ENCODE measurements at regions not wholly inside any gene's neighbourhood (a gene's known extent, or its start where the extent isn't known, plus 50 kb on each side); places are given as distances from the start of the nearest gene placed in this dataset.

DNA sequence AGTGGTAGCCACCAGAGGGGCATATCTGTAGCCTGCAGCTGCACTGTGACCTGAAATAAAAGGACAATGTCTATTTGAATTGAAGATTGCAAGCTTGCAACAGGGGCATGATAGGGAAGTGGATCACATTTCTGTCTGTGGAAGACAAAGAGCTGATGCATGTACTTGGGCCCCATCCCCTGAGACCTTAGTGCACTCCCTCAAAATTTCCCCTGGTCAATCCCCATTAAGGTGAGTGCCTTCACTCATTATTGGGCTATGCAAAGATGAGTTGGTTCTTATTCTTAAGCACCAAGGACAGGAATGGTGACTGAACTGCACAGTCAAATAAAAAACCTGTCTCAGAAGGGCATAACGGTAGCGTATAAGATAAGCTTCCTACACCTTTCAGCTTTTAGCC is 273.1 kb upstream of the ARSJ start:
- DNase-seq (ENCODE audit: low read depth in 1 of 2, low spot score in 2 of 2) (no peak), FAIRE-seq (no peak)
- Histone ChIP-seq H2BK15ac (ENCODE audit: low read length) (no peak overlapping the region), H2BK20ac (ENCODE audit: low read length) (no peak overlapping the region), H3K4me3 (ENCODE audit: extremely low read depth in 1 of 4, insufficient read depth in 2 of 4, low read depth in 3 of 4, low read length in 4 of 4) (no peak overlapping the region), H3K9ac (replicated peaks in 1 of 4; ENCODE audit: extremely low read depth in 1 of 4, low read depth in 3 of 4, low read length in 3 of 4) (no peak overlapping the region), H4K91ac (replicated peaks; ENCODE audit: insufficient read length, low read length) (no peak overlapping the region), H3K56ac (replicated peaks; ENCODE audit: insufficient read length, low read depth, low read length) (no peak overlapping the region), H2AFZ (ENCODE audit: low read length) (no peak overlapping the region), H3K4me2 (ENCODE audit: insufficient read depth in 1 of 2, low read depth in 2 of 2, low read length in 2 of 2) (no peak overlapping the region), H3K27me3 (replicated peaks in 1 of 4; ENCODE audit: control insufficient read depth in 3 of 4, extremely low read depth in 1 of 4, insufficient read depth in 3 of 4, low read length in 3 of 4) (no peaks in the 10 kb centered on the region), H3K4ac (replicated peaks; ENCODE audit: insufficient read length, low read depth, low read length) (no peak overlapping the region), H3K9me3 (ENCODE audit: insufficient read depth in 2 of 2, low read depth in 1 of 2, low read length in 1 of 2) (no peaks in the 10 kb centered on the region), H3K23ac (ENCODE audit: insufficient read length) (no peak overlapping the region), H3K79me2 (ENCODE audit: control insufficient read depth in 1 of 2, insufficient read depth in 2 of 2, low read length in 2 of 2) (no peaks in the 10 kb centered on the region), H3K18ac (ENCODE audit: extremely low read depth, low read length) (no peak overlapping the region), H4K20me1 (replicated peaks in 1 of 2; ENCODE audit: control insufficient read depth in 1 of 2, insufficient read depth in 2 of 2, low read length in 2 of 2) (no peaks in the 10 kb centered on the region), H2AK5ac (ENCODE audit: low read depth, low read length) (no peak overlapping the region), H3K14ac (ENCODE audit: insufficient read length) (no peak overlapping the region), H4K5ac (ENCODE audit: insufficient read length, low read depth, low read length) (no peak overlapping the region), H3K36me3 (ENCODE audit: control insufficient read depth in 2 of 4, insufficient read depth in 4 of 4, low read length in 3 of 4) (no peaks in the 10 kb centered on the region), H3K27ac (ENCODE audit: low read depth, low read length) (no peak overlapping the region), H3K4me1 (replicated peaks in 1 of 4; ENCODE audit: control insufficient read depth in 3 of 4, insufficient read depth in 4 of 4, low read length in 3 of 4) (no peaks in the 10 kb centered on the region), H2BK12ac (ENCODE audit: low read depth, low read length) (no peak overlapping the region), H2BK120ac (replicated peaks; ENCODE audit: low read depth, low read length) (no peak overlapping the region), H3K79me1 (ENCODE audit: low read depth, low read length) (no peaks in the 10 kb centered on the region), H2BK5ac (ENCODE audit: low read depth, low read length) (no peak overlapping the region), H3K23me2 (ENCODE audit: low read depth, low read length) (no peaks in the 10 kb centered on the region), H4K8ac (ENCODE audit: extremely low read depth, insufficient read depth, low read length) (no peak overlapping the region)
- ChIA-PET POLR2A (ENCODE audit: partially characterized antibody) (no interaction called here), CTCF (ENCODE audit: partially characterized antibody) (interaction anchor here (1.2 to 1.4 kb wide), 2 partner anchors 11 to 18 kb away, joined by 4 to 5 read pairs; no protein-coding TSS in a partner anchor)
- TF ChIP-seq EP300 (IDR thresholded peaks at IDR 0.05; ENCODE audit: borderline replicate concordance in 1 of 2, low read depth in 2 of 2, low read length in 2 of 2): no peak
- TF ChIP-seq POLR2AphosphoS5 (IDR thresholded peaks at IDR 0.05; ENCODE audit: low read depth, low read length): no peak
- TF ChIP-seq RXRA (IDR thresholded peaks at IDR 0.05; ENCODE audit: insufficient read depth, low read depth, low read length): no peak
- TF ChIP-seq POU5F1 (IDR thresholded peaks at IDR 0.05; ENCODE audit: low read depth, low read length): no peak
- TF ChIP-seq CREB1 (IDR thresholded peaks at IDR 0.05): no peak
- TF ChIP-seq PHF8 (conservative IDR thresholded peaks at IDR 0.05; ENCODE audit: low read depth, low read length): no peak
- TF ChIP-seq GTF2F1 (IDR thresholded peaks at IDR 0.05; ENCODE audit: borderline replicate concordance, low read depth, low read length): no peak
- TF ChIP-seq SP2 (IDR thresholded peaks at IDR 0.05; ENCODE audit: low read length): no peak
- TF ChIP-seq USF2 (IDR thresholded peaks at IDR 0.05; ENCODE audit: low read length): no peak
- TF ChIP-seq JUND (IDR thresholded peaks at IDR 0.05; ENCODE audit: low read length): no peak
- TF ChIP-seq MAFK (IDR thresholded peaks at IDR 0.05; ENCODE audit: low read depth, low read length): no peak
- no peak for TF ChIP-seq SIRT6 (IDR thresholded peaks at IDR 0.05; ENCODE audit: low read length)
- WGBS, 2 experiments (ENCODE audit: extremely low coverage in 1 of 2, insufficient coverage in 1 of 2, insufficient read length in 1 of 2, insufficient replicate concordance in 2 of 2, low coverage in 1 of 2, low lambda C conversion rate in 2 of 2, missing lambda C conversion rate in 1 of 2): 85% methylated on average over 2 of the region's 2 CpGs; no CpG with 5 or more reads in 1 of the 2 experiments

All from H1 (cell line).